Astrocyte (in vitro differentiated cells and primary cell): ENCODE measurements at regions not wholly inside any gene's neighbourhood (a gene's known extent, or its start where the extent isn't known, plus 50 kb on each side); places are given as distances from the start of the nearest gene placed in this dataset.

Source experiments
- CTCF ChIP-seq: IDR thresholded peaks from 2 replicates; pipeline ENCODE4 v1.5.1; 2011; ENCODE audit warnings: low read depth, mild to moderate bottlenecking, inconsistent platforms, low read length, moderate library complexity; ENCODE audit not compliant: insufficient read depth
- EZH2 ChIP-seq: IDR thresholded peaks from 2 replicates; pipeline ENCODE4 v1.6.1; 2012; ENCODE audit warnings: mild to moderate bottlenecking, low read length, inconsistent platforms; ENCODE audit not compliant: insufficient read depth

GRCh38 chrX:25166145-25166544, 150.4 kb upstream of the ARX start:
- TF ChIP-seq CTCF: no peak
- no peak for TF ChIP-seq EZH2
